CD14-positive monocyte (primary cell): ENCODE measurements at regions not wholly inside any gene's neighbourhood (a gene's known extent, or its start where the extent isn't known, plus 50 kb on each side); places are given as distances from the start of the nearest gene placed in this dataset.
"Not testable (repeated sequence)": the region's sequence is repeated elsewhere in the genome, so short reads cannot be mapped to it uniquely, and the experiment has no call there.

ENCODE experiments used
- DNase-seq, 3 donors: peaks; one replicate each; pipeline ENCODE4 v3.0.0-alpha.2; 2011 to 2022
- H2AFZ ChIP-seq: 2 replicates; pipeline ENCODE4 v1.6.0; 2012; ENCODE audit warnings: mild to moderate bottlenecking, low read depth, low read length, inconsistent platforms; ENCODE audit not compliant: insufficient read depth, poor library complexity, severe bottlenecking
- H3K27ac ChIP-seq, 2 donors: 1 replicate in 1 of 2; 2 replicates in 1 of 2; pipeline ENCODE4 v1.5.1; 2012 to 2013; ENCODE audit warnings: low read length in 2 of 2, control low read depth in 1 of 2, inconsistent platforms in 1 of 2, low read depth in 1 of 2, mild to moderate bottlenecking in 1 of 2
- H3K27me3 ChIP-seq, 2 donors: one replicate each; pipeline versions ENCODE4 v1.6.0 to v1.6.1; 2011 to 2013; ENCODE audit warnings: low read length in 2 of 2; ENCODE audit not compliant: control insufficient read depth in 2 of 2, insufficient read depth in 2 of 2
- H3K36me3 ChIP-seq, 2 donors: replicated peaks in 1 of 2; 1 replicate in 1 of 2; 2 replicates in 1 of 2; pipeline versions ENCODE4 v1.5.1 to v1.6.1; 2012 to 2013; ENCODE audit warnings: low read length in 2 of 2, control low read depth in 1 of 2, inconsistent platforms in 1 of 2, mild to moderate bottlenecking in 1 of 2; ENCODE audit not compliant: insufficient read depth in 2 of 2, control insufficient read depth in 1 of 2
- H3K4me1 ChIP-seq, 2 donors: 1 replicate in 1 of 2; 2 replicates in 1 of 2; pipeline versions ENCODE4 v1.5.1 to v1.6.1; 2012 to 2013; ENCODE audit warnings: low read length in 2 of 2, control low read depth in 1 of 2, inconsistent platforms in 1 of 2, mild to moderate bottlenecking in 1 of 2, moderate library complexity in 1 of 2; ENCODE audit not compliant: insufficient read depth in 2 of 2, control insufficient read depth in 1 of 2
- H3K4me2 ChIP-seq: replicated peaks from 2 replicates; pipeline ENCODE3; 2012; ENCODE audit warnings: low read length, moderate library complexity, mild to moderate bottlenecking; ENCODE audit not compliant: poor library complexity, severe bottlenecking; ENCODE audit errors: extremely low read depth
- H3K4me3 ChIP-seq, 3 experiments: fragments of 200-600 bp in 1 of 3; sonication (generic) in 1 of 3; replicated peaks in 1 of 3; 1 replicate in 2 of 3; 2 replicates in 1 of 3; pipeline ENCODE4 v1.5.1; 2011 to 2013; ENCODE audit warnings: low read length in 3 of 3, mild to moderate bottlenecking in 3 of 3, control low read depth in 2 of 3, low read depth in 2 of 3, inconsistent platforms in 1 of 3, moderate library complexity in 1 of 3
- H3K79me2 ChIP-seq: 2 replicates; pipeline ENCODE4 v1.6.0; 2012; ENCODE audit warnings: mild to moderate bottlenecking, control low read depth, inconsistent platforms, low read length, moderate library complexity; ENCODE audit not compliant: insufficient read depth
- H3K9ac ChIP-seq: 2 replicates; pipeline ENCODE4 v1.6.0; 2017; ENCODE audit warnings: low read length, mild to moderate bottlenecking; ENCODE audit not compliant: insufficient read depth, poor library complexity, severe bottlenecking
- H3K9me3 ChIP-seq, 2 donors: replicated peaks in 1 of 2; 1 replicate in 1 of 2; 2 replicates in 1 of 2; pipeline versions ENCODE4 v1.5.1 to v1.6.1; 2012 to 2013; ENCODE audit warnings: low read length in 2 of 2, control low read depth in 1 of 2; ENCODE audit not compliant: control insufficient read depth in 1 of 2, insufficient read depth in 1 of 2
- H4K20me1 ChIP-seq: 2 replicates; pipeline ENCODE4 v1.6.0; 2012; ENCODE audit warnings: mild to moderate bottlenecking, low read length, control low read depth, moderate library complexity; ENCODE audit not compliant: insufficient read depth
- H3K27ac Mint-ChIP-seq, 7 donors: one replicate each; pipeline ENCODE4 v1.8.0; 2020; ENCODE audit warnings: mild to moderate bottlenecking in 7 of 7, mixed read lengths in 7 of 7, moderate library complexity in 6 of 7, inconsistent platforms in 2 of 7
- H3K27me3 Mint-ChIP-seq, 3 donors: one replicate each; pipeline ENCODE4 v1.8.0; 2021 to 2022; ENCODE audit warnings: low read depth in 3 of 3, mild to moderate bottlenecking in 3 of 3, mixed read lengths in 3 of 3, moderate library complexity in 3 of 3, inconsistent platforms in 1 of 3
- H3K36me3 Mint-ChIP-seq, 2 donors: one replicate each; pipeline ENCODE4 v1.8.0; 2020; ENCODE audit warnings: mixed read lengths in 2 of 2, inconsistent platforms in 1 of 2, mild to moderate bottlenecking in 1 of 2
- H3K4me1 Mint-ChIP-seq: one replicate; pipeline ENCODE4 v1.8.0; 2020; ENCODE audit warnings: mild to moderate bottlenecking, mixed read lengths
- H3K4me3 Mint-ChIP-seq, 2 donors: one replicate each; pipeline ENCODE4 v1.8.0; 2020; ENCODE audit warnings: mild to moderate bottlenecking in 2 of 2, mixed read lengths in 2 of 2, moderate library complexity in 1 of 2
- H3K9me3 Mint-ChIP-seq, 7 donors: one replicate each; pipeline ENCODE4 v1.8.0; 2020 to 2022; ENCODE audit warnings: mixed read lengths in 7 of 7, mild to moderate bottlenecking in 6 of 7, moderate library complexity in 6 of 7, inconsistent platforms in 2 of 7
- WGBS: methylation state at CpG from one replicate; pipeline ENCODE4 v1.1.5; 2013; ENCODE audit warnings: missing lambda C conversion rate; ENCODE audit not compliant: insufficient coverage; 5-methylcytosine and 5-hydroxymethylcytosine counted together
- intact Hi-C, 2 donors: fragments of 100-400 bp; cut with micrococcal nuclease; formaldehyde crosslinking; loops; one replicate each; pipeline versions ENCODE4 v1.15.0 to v1.15.1; 2023
- TF ChIP-seq, protein P1 (sequence below): fragments of 200-600 bp; IDR thresholded peaks from one replicate; pipeline ENCODE4 v1.8.0; 2022; ENCODE audit warnings: antibody characterized with exemption, mild to moderate bottlenecking

DNA sequence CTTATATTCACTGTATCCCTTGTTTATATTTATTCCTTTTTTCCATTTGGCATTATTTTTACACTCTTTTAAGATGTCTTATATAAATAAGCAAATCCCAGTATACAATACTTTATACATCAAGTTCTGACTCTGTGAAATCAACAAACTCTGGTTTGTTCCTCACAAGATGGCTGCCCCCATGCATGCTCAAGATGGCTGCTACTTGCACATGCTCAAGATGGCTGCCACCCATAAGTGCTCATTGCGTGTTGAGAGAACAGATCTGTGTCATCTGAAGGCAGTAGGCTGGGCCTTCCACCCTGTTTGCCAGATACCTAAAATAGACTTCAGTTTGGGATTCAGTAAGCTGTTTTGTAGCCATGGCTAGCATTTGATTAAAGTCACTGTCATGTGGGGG is 666.2 kb downstream of the TYW1 start:
- intact Hi-C loops = no loop called here
- Histone ChIP-seq H3K4me2 (no peak overlapping the region), H3K36me3 (no peaks in the 10 kb centered on the region), H3K27ac (no peak overlapping the region), H3K4me1 (no peaks in the 10 kb centered on the region), H3K27me3 (no peaks in the 10 kb centered on the region), H2AFZ (no peak overlapping the region), H3K4me3 (no peak overlapping the region), H3K9ac (no peak overlapping the region), H3K9me3 (peaks cover 10 to 14% of the 10 kb centered on the region in 2 donors), H3K79me2 (no peaks in the 10 kb centered on the region), H4K20me1 (no peaks in the 10 kb centered on the region)
- Mint-ChIP-seq H3K4me3 (no peak overlapping the region), H3K27ac (no peak overlapping the region), H3K4me1 (no peaks in the 10 kb centered on the region), H3K9me3 (peaks cover 4 to 17% (median 10%) of the 10 kb centered on the region in 7 donors), H3K27me3 (peaks cover 0 to 2% (median 0%) of the 10 kb centered on the region in 3 donors), H3K36me3 (no peaks in the 10 kb centered on the region)
- 89% methylated on average over 1 of the region's 1 CpG for WGBS
- TF ChIP-seq, protein P1, sequence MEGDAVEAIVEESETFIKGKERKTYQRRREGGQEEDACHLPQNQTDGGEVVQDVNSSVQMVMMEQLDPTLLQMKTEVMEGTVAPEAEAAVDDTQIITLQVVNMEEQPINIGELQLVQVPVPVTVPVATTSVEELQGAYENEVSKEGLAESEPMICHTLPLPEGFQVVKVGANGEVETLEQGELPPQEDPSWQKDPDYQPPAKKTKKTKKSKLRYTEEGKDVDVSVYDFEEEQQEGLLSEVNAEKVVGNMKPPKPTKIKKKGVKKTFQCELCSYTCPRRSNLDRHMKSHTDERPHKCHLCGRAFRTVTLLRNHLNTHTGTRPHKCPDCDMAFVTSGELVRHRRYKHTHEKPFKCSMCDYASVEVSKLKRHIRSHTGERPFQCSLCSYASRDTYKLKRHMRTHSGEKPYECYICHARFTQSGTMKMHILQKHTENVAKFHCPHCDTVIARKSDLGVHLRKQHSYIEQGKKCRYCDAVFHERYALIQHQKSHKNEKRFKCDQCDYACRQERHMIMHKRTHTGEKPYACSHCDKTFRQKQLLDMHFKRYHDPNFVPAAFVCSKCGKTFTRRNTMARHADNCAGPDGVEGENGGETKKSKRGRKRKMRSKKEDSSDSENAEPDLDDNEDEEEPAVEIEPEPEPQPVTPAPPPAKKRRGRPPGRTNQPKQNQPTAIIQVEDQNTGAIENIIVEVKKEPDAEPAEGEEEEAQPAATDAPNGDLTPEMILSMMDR = no peak
- DNase-seq = no peak

GRCh38 chr7:67663644-67664043 is 667.0 kb downstream of the TYW1 start:
- intact Hi-C loops = no loop called here
- H3K9ac ChIP-seq = no peak overlapping the region

DNA sequence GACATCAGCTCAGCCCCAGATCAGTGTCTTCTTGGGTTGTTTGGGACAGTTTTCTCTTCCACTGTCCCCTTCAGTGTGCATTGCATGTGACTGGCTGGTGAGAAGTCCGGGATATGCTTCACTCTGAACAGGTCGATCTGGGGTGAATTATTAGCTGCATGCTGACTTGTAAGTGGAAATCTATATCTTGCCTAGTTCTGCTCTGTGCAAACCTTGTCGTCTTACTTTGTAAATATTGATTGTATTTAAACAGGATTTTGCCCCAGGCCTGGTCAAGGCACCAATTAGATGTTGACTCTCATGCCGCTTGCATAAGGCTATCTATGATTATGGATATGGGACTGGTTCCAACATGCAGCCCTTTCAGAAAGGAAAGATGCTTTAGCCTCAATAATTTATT is 669.7 kb downstream of the TYW1 start:
- H3K36me3 ChIP-seq, H3K4me3 ChIP-seq, H3K27ac Mint-ChIP-seq, H3K27me3 Mint-ChIP-seq, H4K20me1 ChIP-seq, H3K9ac ChIP-seq, H3K4me2 ChIP-seq, intact Hi-C loops, H3K27me3 ChIP-seq, H3K27ac ChIP-seq, H3K4me1 Mint-ChIP-seq, DNase-seq, H2AFZ ChIP-seq, H3K4me1 ChIP-seq, H3K4me3 Mint-ChIP-seq, H3K36me3 Mint-ChIP-seq, H3K79me2 ChIP-seq: not testable (repeated sequence)
- 93% methylated on average over 3 of the region's 4 CpGs for WGBS
- H3K9me3 ChIP-seq = peaks cover 14 to 20% of the 10 kb centered on the region in 2 donors
- H3K9me3 Mint-ChIP-seq = peaks cover 7 to 19% (median 14%) of the 10 kb centered on the region in 7 donors

More at GRCh38 chr7:67663644-67664043, 667.0 kb downstream of the TYW1 start:
- Mint-ChIP-seq H3K27me3 (peaks cover 0 to 2% (median 0%) of the 10 kb centered on the region in 3 donors), H3K9me3 (peaks cover 4 to 19% (median 10%) of the 10 kb centered on the region in 7 donors), H3K27ac (no peak overlapping the region), H3K4me1 (no peaks in the 10 kb centered on the region), H3K4me3 (no peak overlapping the region), H3K36me3 (no peaks in the 10 kb centered on the region)
- H3K4me1 ChIP-seq = no peaks in the 10 kb centered on the region
- H3K27me3 ChIP-seq = no peaks in the 10 kb centered on the region
- no peak overlapping the region for H3K4me2 ChIP-seq
- no peak overlapping the region for H2AFZ ChIP-seq
- no peaks in the 10 kb centered on the region for H3K36me3 ChIP-seq
- no peaks in the 10 kb centered on the region for H3K79me2 ChIP-seq
- no peaks in the 10 kb centered on the region for H4K20me1 ChIP-seq
- WGBS = no CpG with 5 or more reads among the region's 1 CpG
- no peak for DNase-seq
- no peak overlapping the region for H3K4me3 ChIP-seq
- TF ChIP-seq, protein P1 = no peak
- H3K27ac ChIP-seq = no peak overlapping the region
- H3K9me3 ChIP-seq = peaks cover 10 to 14% of the 10 kb centered on the region in 2 donors
